Neural cell (in vitro differentiated cells): ENCODE measurements at regions not wholly inside any gene's neighbourhood (a gene's known extent, or its start where the extent isn't known, plus 50 kb on each side); places are given as distances from the start of the nearest gene placed in this dataset.

Experiments used
- H2AFZ ChIP-seq: fragments of 200-600, 300-800 bp; sonication (generic), shearing (Covaris generic); 2 replicates; pipeline ENCODE4 v1.6.0; 2014; ENCODE audit warnings: low read depth, mild to moderate bottlenecking, antibody characterized with exemption, low read length, moderate library complexity
- H3F3A ChIP-seq: fragments of 200-600 bp; shearing (Covaris generic); 2 replicates; pipeline ENCODE4 v1.6.1; 2016; ENCODE audit warnings: mild to moderate bottlenecking, moderate library complexity, mixed read lengths, antibody characterized with exemption, low read length; ENCODE audit not compliant: insufficient read depth, poor library complexity, severe bottlenecking
- H3K27ac ChIP-seq: fragments of 200-600, 300-800 bp; sonication (generic), shearing (Covaris generic); 2 replicates; pipeline ENCODE4 v1.5.1; 2014; ENCODE audit warnings: mild to moderate bottlenecking, low read length, moderate library complexity
- H3K27me3 ChIP-seq: fragments of 300-800, 200-600 bp; sonication (generic), shearing (Covaris generic); 2 replicates; pipeline ENCODE4 v1.6.0; 2014; ENCODE audit warnings: mild to moderate bottlenecking, low read depth, low read length, moderate library complexity; ENCODE audit not compliant: insufficient read depth
- H3K36me3 ChIP-seq: fragments of 300-800, 200-600 bp; sonication (generic), shearing (Covaris generic); 2 replicates; pipeline ENCODE4 v1.5.1; 2014; ENCODE audit warnings: mild to moderate bottlenecking, antibody characterized with exemption, low read length, moderate library complexity; ENCODE audit not compliant: insufficient read depth
- H3K4me2 ChIP-seq: fragments of 300-800, 200-600 bp; sonication (generic), shearing (Covaris generic); 2 replicates; pipeline ENCODE4 v1.6.0; 2014; ENCODE audit warnings: mild to moderate bottlenecking, low read length
- H3K4me3 ChIP-seq: fragments of 300-800, 200-600 bp; sonication (generic), shearing (Covaris generic); 2 replicates; pipeline ENCODE4 v1.5.1; 2014; ENCODE audit warnings: mild to moderate bottlenecking, low read length, moderate library complexity
- H3K79me2 ChIP-seq: fragments of 200-600 bp; shearing (Covaris generic); replicated peaks from 2 replicates; pipeline ENCODE4 v1.6.0; 2014; ENCODE audit warnings: mild to moderate bottlenecking, low read length, moderate library complexity; ENCODE audit not compliant: insufficient read depth
- H3K9ac ChIP-seq: fragments of 300-800, 200-600 bp; sonication (generic), shearing (Covaris generic); 2 replicates; pipeline ENCODE4 v1.6.1; 2016; ENCODE audit warnings: mild to moderate bottlenecking, low read length, mixed read lengths
- H3K9me2 ChIP-seq: fragments of 200-600 bp; shearing (Covaris generic); 2 replicates; pipeline ENCODE4 v1.6.1; 2016; ENCODE audit warnings: mild to moderate bottlenecking, low read length, mixed read lengths; ENCODE audit not compliant: insufficient read depth
- H3K9me3 ChIP-seq: fragments of 200-600, 300-800 bp; sonication (generic), shearing (Covaris generic); 2 replicates; pipeline ENCODE4 v1.6.1; 2016; ENCODE audit warnings: mild to moderate bottlenecking, mixed run types, low read length, moderate library complexity, mixed read lengths
- H4K20me1 ChIP-seq: fragments of 200-600 bp; shearing (Covaris generic); 2 replicates; pipeline ENCODE4 v1.6.1; 2016; ENCODE audit warnings: mild to moderate bottlenecking, mixed run types; ENCODE audit not compliant: insufficient read depth
- EP300 ChIP-seq: fragments of 450-650 bp; conservative IDR thresholded peaks from 2 replicates; pipeline ENCODE4 v1.6.1; 2014; ENCODE audit warnings: antibody characterized with exemption, mild to moderate bottlenecking, moderate library complexity; ENCODE audit not compliant: poor library complexity, severe bottlenecking
- EZH2 ChIP-seq: fragments of 200-600, 300-800 bp; shearing (Covaris generic), sonication (generic); IDR thresholded peaks from 2 replicates; pipeline ENCODE4 v1.6.1; 2014; ENCODE audit warnings: antibody characterized with exemption, low read length, borderline replicate concordance, mild to moderate bottlenecking; ENCODE audit not compliant: insufficient read depth, poor library complexity, severe bottlenecking
- MXI1 ChIP-seq: fragments of 450-650 bp; conservative IDR thresholded peaks from 2 replicates; pipeline ENCODE4 v1.6.1; 2014; ENCODE audit warnings: antibody characterized with exemption, mild to moderate bottlenecking; ENCODE audit not compliant: poor library complexity, severe bottlenecking
- POLR2AphosphoS5 ChIP-seq: IDR thresholded peaks from 2 replicates; pipeline ENCODE4 v1.6.1; 2012
- RAD21 ChIP-seq: fragments of 450-650 bp; conservative IDR thresholded peaks from 2 replicates; pipeline ENCODE4 v1.6.1; 2014; ENCODE audit warnings: antibody characterized with exemption, mild to moderate bottlenecking, moderate library complexity
- SMC3 ChIP-seq: fragments of 450-650 bp; conservative IDR thresholded peaks from 2 replicates; pipeline ENCODE4 v1.6.1; 2014; ENCODE audit warnings: antibody characterized with exemption, mild to moderate bottlenecking, moderate library complexity; ENCODE audit not compliant: poor library complexity
- TAF1 ChIP-seq: IDR thresholded peaks from 2 replicates; pipeline ENCODE4 v1.6.1; 2012; ENCODE audit warnings: low read depth
- TF ChIP-seq, protein P1 (sequence below): fragments of 450-650 bp; IDR thresholded peaks from 2 replicates; pipeline ENCODE4 v1.5.1; 2014; ENCODE audit warnings: antibody characterized with exemption, mild to moderate bottlenecking, moderate library complexity; ENCODE audit not compliant: poor library complexity, severe bottlenecking
- TF ChIP-seq, protein P2 (sequence below): IDR thresholded peaks from 2 replicates; pipeline ENCODE4 v1.6.1; 2012; ENCODE audit warnings: borderline replicate concordance

DNA sequence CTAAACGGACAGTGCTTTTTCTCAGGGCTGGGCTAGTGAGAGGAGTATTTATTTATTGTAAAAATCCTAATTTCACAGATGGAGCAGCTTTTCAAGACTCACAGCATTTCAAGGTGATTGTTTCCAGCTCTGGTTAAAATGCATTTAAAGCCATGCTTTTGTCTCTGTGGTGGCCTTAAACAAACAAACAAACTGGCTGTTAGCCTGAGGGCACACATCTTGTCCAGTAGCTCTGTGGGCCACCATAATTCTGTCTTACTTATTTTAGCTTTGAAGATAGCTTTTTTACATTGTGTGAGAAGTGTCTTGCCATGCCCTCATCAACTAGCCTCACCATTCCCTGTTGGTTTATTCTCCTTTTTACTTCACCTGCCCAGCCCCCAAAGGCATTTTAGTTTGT lies 218.2 kb downstream of the PSAT1 start:
- H3K27ac ChIP-seq = no peak overlapping the region
- H4K20me1 ChIP-seq = no peaks in the 10 kb centered on the region
- no peak overlapping the region for H3K9ac ChIP-seq
- H3K36me3 ChIP-seq = no peaks in the 10 kb centered on the region
- no peak overlapping the region for H2AFZ ChIP-seq
- no peaks in the 10 kb centered on the region for H3K27me3 ChIP-seq
- no peaks in the 10 kb centered on the region for H3K79me2 ChIP-seq
- H3K4me2 ChIP-seq = no peak overlapping the region
- TF ChIP-seq RAD21 (no peak), EP300 (no peak), TAF1 (no peak), SMC3 (no peak), EZH2 (no peak), MXI1 (no peak), POLR2AphosphoS5 (no peak)
- TF ChIP-seq, protein P1, sequence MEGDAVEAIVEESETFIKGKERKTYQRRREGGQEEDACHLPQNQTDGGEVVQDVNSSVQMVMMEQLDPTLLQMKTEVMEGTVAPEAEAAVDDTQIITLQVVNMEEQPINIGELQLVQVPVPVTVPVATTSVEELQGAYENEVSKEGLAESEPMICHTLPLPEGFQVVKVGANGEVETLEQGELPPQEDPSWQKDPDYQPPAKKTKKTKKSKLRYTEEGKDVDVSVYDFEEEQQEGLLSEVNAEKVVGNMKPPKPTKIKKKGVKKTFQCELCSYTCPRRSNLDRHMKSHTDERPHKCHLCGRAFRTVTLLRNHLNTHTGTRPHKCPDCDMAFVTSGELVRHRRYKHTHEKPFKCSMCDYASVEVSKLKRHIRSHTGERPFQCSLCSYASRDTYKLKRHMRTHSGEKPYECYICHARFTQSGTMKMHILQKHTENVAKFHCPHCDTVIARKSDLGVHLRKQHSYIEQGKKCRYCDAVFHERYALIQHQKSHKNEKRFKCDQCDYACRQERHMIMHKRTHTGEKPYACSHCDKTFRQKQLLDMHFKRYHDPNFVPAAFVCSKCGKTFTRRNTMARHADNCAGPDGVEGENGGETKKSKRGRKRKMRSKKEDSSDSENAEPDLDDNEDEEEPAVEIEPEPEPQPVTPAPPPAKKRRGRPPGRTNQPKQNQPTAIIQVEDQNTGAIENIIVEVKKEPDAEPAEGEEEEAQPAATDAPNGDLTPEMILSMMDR = no peak
- TF ChIP-seq, protein P2, sequence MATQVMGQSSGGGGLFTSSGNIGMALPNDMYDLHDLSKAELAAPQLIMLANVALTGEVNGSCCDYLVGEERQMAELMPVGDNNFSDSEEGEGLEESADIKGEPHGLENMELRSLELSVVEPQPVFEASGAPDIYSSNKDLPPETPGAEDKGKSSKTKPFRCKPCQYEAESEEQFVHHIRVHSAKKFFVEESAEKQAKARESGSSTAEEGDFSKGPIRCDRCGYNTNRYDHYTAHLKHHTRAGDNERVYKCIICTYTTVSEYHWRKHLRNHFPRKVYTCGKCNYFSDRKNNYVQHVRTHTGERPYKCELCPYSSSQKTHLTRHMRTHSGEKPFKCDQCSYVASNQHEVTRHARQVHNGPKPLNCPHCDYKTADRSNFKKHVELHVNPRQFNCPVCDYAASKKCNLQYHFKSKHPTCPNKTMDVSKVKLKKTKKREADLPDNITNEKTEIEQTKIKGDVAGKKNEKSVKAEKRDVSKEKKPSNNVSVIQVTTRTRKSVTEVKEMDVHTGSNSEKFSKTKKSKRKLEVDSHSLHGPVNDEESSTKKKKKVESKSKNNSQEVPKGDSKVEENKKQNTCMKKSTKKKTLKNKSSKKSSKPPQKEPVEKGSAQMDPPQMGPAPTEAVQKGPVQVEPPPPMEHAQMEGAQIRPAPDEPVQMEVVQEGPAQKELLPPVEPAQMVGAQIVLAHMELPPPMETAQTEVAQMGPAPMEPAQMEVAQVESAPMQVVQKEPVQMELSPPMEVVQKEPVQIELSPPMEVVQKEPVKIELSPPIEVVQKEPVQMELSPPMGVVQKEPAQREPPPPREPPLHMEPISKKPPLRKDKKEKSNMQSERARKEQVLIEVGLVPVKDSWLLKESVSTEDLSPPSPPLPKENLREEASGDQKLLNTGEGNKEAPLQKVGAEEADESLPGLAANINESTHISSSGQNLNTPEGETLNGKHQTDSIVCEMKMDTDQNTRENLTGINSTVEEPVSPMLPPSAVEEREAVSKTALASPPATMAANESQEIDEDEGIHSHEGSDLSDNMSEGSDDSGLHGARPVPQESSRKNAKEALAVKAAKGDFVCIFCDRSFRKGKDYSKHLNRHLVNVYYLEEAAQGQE = no peak
- H3K4me3 ChIP-seq = no peak overlapping the region
- H3K9me2 ChIP-seq = no peaks in the 10 kb centered on the region
- H3F3A ChIP-seq = no peaks in the 10 kb centered on the region
- H3K9me3 ChIP-seq = peaks cover 14% of the 10 kb centered on the region

DNA sequence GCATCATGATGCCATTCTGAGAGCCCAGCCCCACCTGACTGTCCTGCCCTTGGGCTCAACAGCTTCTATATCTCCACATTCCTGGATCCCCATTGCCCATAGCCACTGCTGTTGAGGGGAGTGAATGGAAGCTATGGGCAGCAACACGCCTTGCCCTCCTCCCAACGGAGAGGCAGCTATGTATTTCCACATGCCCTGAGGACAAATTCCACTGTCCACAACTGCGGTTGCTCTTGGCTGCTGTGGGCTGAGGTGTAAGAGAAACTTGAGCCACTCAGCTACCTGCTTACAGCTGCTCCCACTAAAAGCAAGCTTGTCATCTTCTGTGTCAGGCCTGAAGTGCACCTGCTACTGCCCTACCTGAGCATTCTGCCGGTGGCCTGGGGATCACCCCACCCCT lies 222.9 kb downstream of the PSAT1 start:
- Histone ChIP-seq H3K9ac (no peak overlapping the region), H3K4me3 (no peak overlapping the region), H3F3A (no peaks in the 10 kb centered on the region), H3K27me3 (no peaks in the 10 kb centered on the region), H3K9me2 (no peaks in the 10 kb centered on the region), H3K27ac (no peak overlapping the region), H3K4me2 (no peak overlapping the region), H3K36me3 (no peaks in the 10 kb centered on the region), H4K20me1 (no peaks in the 10 kb centered on the region), H3K9me3 (peaks cover 18% of the 10 kb centered on the region), H2AFZ (no peak overlapping the region), H3K79me2 (no peaks in the 10 kb centered on the region)
- TF ChIP-seq, protein P1 = no peak
- TF ChIP-seq, protein P2 = no peak
- TF ChIP-seq EZH2 = no peak
- TF ChIP-seq SMC3 = no peak
- TF ChIP-seq TAF1 = no peak
- no peak for TF ChIP-seq MXI1
- no peak for TF ChIP-seq EP300
- no peak for TF ChIP-seq RAD21
- TF ChIP-seq POLR2AphosphoS5 = no peak
